ENCODE measurements at regions not wholly inside any gene's neighbourhood (a gene's known extent, or its start where the extent isn't known, plus 50 kb on each side); places are given as distances from the start of the nearest gene placed in this dataset.

GRCh38 chr13:73224703-73225102 is 165.9 kb downstream of the KLF5 start:
- no peak for DNase-seq

GRCh38 chr13:73223372-73223781 is 164.6 kb downstream of the KLF5 start:
- no peak for DNase-seq

GRCh38 chr13:73222627-73223305 is 164.0 kb downstream of the KLF5 start:
- no peak for DNase-seq

GRCh38 chr13:73220966-73221720 is 162.3 kb downstream of the KLF5 start:
- DNase-seq, result no peak

- no peak for DNase-seq
Observed at GRCh38 chr13:73218181-73218580, 159.4 kb downstream of the KLF5 start.

GRCh38 chr13:73216381-73216831 is 157.6 kb downstream of the KLF5 start:
- DNase-seq, result no peak

- DNase-seq, result no peak
Observed at GRCh38 chr13:73215823-73216222, 157.0 kb downstream of the KLF5 start.

GRCh38 chr13:73212482-73212881 is 153.7 kb downstream of the KLF5 start:
- DNase-seq, result no peak

- no peak for DNase-seq
Observed at GRCh38 chr13:73210218-73210883, 151.5 kb downstream of the KLF5 start.

GRCh38 chr13:73204952-73205351 is 146.1 kb downstream of the KLF5 start:
- DNase-seq, result no peak

- DNase-seq, result no peak
Observed at GRCh38 chr13:73201626-73202025, 142.8 kb downstream of the KLF5 start.

- no peak for DNase-seq
Observed at GRCh38 chr13:73198991-73199411, 140.2 kb downstream of the KLF5 start.

GRCh38 chr13:73195091-73195490 is 136.3 kb downstream of the KLF5 start:
- no peak for DNase-seq

- DNase-seq, result no peak
Observed at GRCh38 chr13:73194310-73194709, 135.5 kb downstream of the KLF5 start.

GRCh38 chr13:73193554-73193953 is 134.7 kb downstream of the KLF5 start:
- DNase-seq, result no peak

- no peak for DNase-seq
Observed at GRCh38 chr13:73190477-73190876, 131.7 kb downstream of the KLF5 start.

GRCh38 chr13:73189776-73190175 is 131.0 kb downstream of the KLF5 start:
- DNase-seq, result no peak

- DNase-seq, result no peak
Observed at GRCh38 chr13:73189362-73189761, 130.6 kb downstream of the KLF5 start.

- no peak for DNase-seq
Observed at GRCh38 chr13:73187106-73187505, 128.3 kb downstream of the KLF5 start.

GRCh38 chr13:73179650-73180274 is 121.0 kb downstream of the KLF5 start:
- DNase-seq, result no peak

GRCh38 chr13:73177916-73178565 is 119.2 kb downstream of the KLF5 start:
- DNase-seq, result no peak

GRCh38 chr13:73177017-73177416 is 118.2 kb downstream of the KLF5 start:
- DNase-seq, result no peak

GRCh38 chr13:73174521-73175010 is 115.8 kb downstream of the KLF5 start:
- no peak for DNase-seq

Measured in NCI-H2081 treated with DMSO at 0.1 percent for 48 hours (cell line).